Caco-2 (cell line): ENCODE measurements at regions not wholly inside any gene's neighbourhood (a gene's known extent, or its start where the extent isn't known, plus 50 kb on each side); places are given as distances from the start of the nearest gene placed in this dataset.

Experiments used
- BruUV-seq: library from RNA; stranded (reverse); fragments of 400-500 nt; replicated peaks from 2 replicates; lab custom pipeline; 2021; lab: Mats Ljungman, UMichigan
- CTCF ChIA-PET: fragments of 300-600 bp; sonication (Branson Sonifier 250); formaldehyde crosslinking; loops from one replicate; lab custom pipeline; 2022; ENCODE audit warnings: antibody characterized with exemption; lab: Charles Lee
- POLR2A ChIA-PET: fragments of 300-600 bp; sonication (Branson Sonifier 250); formaldehyde crosslinking; loops from one replicate; lab custom pipeline; 2022; ENCODE audit warnings: antibody characterized with exemption; lab: Charles Lee
- DNase-seq, 2 experiments: peaks; one replicate each; pipeline versions ENCODE4 v3.0.0 to v3.0.0-alpha.2; 2020 to 2022
- H3K27me3 ChIP-seq: replicated peaks from 2 replicates; pipeline ENCODE4 v1.6.0; 2011; ENCODE audit warnings: low read length; ENCODE audit not compliant: control insufficient read depth, insufficient read depth
- H3K36me3 ChIP-seq: 2 replicates; pipeline ENCODE4 v1.5.1; 2011; ENCODE audit warnings: low read length; ENCODE audit not compliant: control insufficient read depth, insufficient read depth
- H3K4me1 ChIP-seq: fragments of 250-450 bp; sonication (Bioruptor Pico); 2 replicates; pipeline ENCODE4 v1.5.1; 2020; ENCODE audit warnings: mild to moderate bottlenecking
- H3K4me3 ChIP-seq: 2 replicates; pipeline ENCODE4 v1.5.1; 2011; ENCODE audit warnings: low read depth, mild to moderate bottlenecking, control low read depth, low read length
- H3K9me3 ChIP-seq: fragments of 250-450 bp; sonication (Bioruptor Pico); 2 replicates; pipeline ENCODE4 v1.5.1; 2020; ENCODE audit warnings: mild to moderate bottlenecking, moderate library complexity
- H3K27ac Mint-ChIP-seq: one replicate; pipeline ENCODE4 v1.8.0; 2022; ENCODE audit warnings: mixed read lengths; ENCODE audit not compliant: unreplicated experiment
- H3K27me3 Mint-ChIP-seq: one replicate; pipeline ENCODE4 v1.8.0; 2022; ENCODE audit warnings: mixed read lengths; ENCODE audit not compliant: insufficient read depth, unreplicated experiment
- H3K36me3 Mint-ChIP-seq: one replicate; pipeline ENCODE4 v1.8.0; 2022; ENCODE audit warnings: mild to moderate bottlenecking, mixed read lengths; ENCODE audit not compliant: insufficient read depth, unreplicated experiment
- H3K4me1 Mint-ChIP-seq: one replicate; pipeline ENCODE4 v1.8.0; 2022; ENCODE audit warnings: low read depth, mixed read lengths; ENCODE audit not compliant: unreplicated experiment
- H3K4me3 Mint-ChIP-seq: one replicate; pipeline ENCODE4 v1.8.0; 2022; ENCODE audit warnings: mild to moderate bottlenecking, moderate library complexity, mixed read lengths; ENCODE audit not compliant: unreplicated experiment
- H3K9me3 Mint-ChIP-seq: one replicate; pipeline ENCODE4 v1.8.0; 2022; ENCODE audit warnings: mixed read lengths; ENCODE audit not compliant: unreplicated experiment
- intact Hi-C: fragments of 100-400 bp; cut with micrococcal nuclease; formaldehyde crosslinking; loops from one replicate; pipeline ENCODE4 v1.10.0; 2022; ENCODE audit not compliant: unreplicated experiment
- TF ChIP-seq, protein P1 (sequence below), 2 experiments: fragments of 200-600 bp in 1 of 2; IDR thresholded peaks; 1 replicate in 1 of 2; 2 replicates in 1 of 2; pipeline versions ENCODE4 v1.5.1 to v1.8.0; 2011 to 2022; ENCODE audit warnings: antibody characterized with exemption in 1 of 2, control low read depth in 1 of 2, inconsistent platforms in 1 of 2, low read depth in 1 of 2, low read length in 1 of 2, mild to moderate bottlenecking in 1 of 2, moderate library complexity in 1 of 2; ENCODE audit not compliant: insufficient read depth in 1 of 2, severe bottlenecking in 1 of 2, unreplicated experiment in 1 of 2

DNA sequence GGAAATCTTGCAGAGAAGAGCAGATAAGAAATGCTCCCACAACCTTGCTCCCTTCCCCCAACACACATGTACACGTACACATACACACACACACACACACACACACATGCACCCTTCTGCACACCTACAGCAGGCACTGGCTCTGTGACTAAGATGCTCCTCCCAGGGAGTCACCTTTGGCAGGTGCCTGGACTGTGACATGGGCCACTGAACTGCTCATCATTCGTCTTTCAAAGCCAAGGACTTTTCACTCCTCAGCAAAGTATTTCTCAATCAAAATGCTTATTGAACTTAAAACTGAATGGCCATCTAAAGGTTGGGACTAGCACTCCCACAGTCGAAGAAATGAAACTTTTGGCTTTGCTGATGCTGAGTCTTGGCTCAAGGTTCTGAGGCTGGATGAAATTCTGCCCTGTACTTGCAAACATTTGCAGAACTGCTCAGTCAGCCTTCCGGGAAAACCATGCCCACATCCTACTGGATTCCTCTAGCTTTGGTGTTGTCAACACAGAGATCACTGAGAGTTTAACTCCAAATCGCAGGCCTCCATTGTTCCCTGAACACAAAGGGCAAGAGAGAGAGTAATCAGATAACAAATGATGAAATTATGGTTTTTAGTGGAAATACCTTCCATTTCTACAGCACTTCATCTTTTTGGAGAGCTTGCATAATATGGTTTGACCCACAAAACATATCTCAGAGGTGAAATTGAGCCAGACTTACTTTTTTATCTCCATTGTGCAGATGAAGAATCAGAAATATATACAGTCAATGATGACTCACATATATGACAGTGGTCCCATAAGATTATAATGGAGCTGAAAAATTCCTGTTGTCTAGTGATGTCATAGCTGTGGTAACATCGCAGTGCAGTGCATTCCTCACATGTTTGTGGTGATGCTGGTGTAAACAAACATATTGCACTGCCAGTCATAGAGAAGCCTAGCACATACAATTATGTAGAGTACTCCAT, 72.4 kb upstream of the BCAR3 start:
- no peaks in the 10 kb centered on the region for H3K27me3 Mint-ChIP-seq
- BruUV-seq = no TSS peak
- H3K4me3 Mint-ChIP-seq = no peak overlapping the region
- TF ChIP-seq, protein P1, sequence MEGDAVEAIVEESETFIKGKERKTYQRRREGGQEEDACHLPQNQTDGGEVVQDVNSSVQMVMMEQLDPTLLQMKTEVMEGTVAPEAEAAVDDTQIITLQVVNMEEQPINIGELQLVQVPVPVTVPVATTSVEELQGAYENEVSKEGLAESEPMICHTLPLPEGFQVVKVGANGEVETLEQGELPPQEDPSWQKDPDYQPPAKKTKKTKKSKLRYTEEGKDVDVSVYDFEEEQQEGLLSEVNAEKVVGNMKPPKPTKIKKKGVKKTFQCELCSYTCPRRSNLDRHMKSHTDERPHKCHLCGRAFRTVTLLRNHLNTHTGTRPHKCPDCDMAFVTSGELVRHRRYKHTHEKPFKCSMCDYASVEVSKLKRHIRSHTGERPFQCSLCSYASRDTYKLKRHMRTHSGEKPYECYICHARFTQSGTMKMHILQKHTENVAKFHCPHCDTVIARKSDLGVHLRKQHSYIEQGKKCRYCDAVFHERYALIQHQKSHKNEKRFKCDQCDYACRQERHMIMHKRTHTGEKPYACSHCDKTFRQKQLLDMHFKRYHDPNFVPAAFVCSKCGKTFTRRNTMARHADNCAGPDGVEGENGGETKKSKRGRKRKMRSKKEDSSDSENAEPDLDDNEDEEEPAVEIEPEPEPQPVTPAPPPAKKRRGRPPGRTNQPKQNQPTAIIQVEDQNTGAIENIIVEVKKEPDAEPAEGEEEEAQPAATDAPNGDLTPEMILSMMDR (IDR thresholded peaks at IDR 0.05; ENCODE audit: insufficient read depth in 1 of 2, low read depth in 1 of 2, low read length in 1 of 2, severe bottlenecking in 1 of 2, unreplicated experiment in 1 of 2) = no peak
- intact Hi-C loops = no loop called here
- DNase-seq = no peak
- H3K9me3 ChIP-seq = no peaks in the 10 kb centered on the region
- no peaks in the 10 kb centered on the region for H3K9me3 Mint-ChIP-seq
- no peaks in the 10 kb centered on the region for H3K36me3 Mint-ChIP-seq
- POLR2A ChIA-PET = no interaction called here
- H3K4me3 ChIP-seq = no peak overlapping the region
- H3K36me3 ChIP-seq = no peaks in the 10 kb centered on the region
- no peaks in the 10 kb centered on the region for H3K4me1 Mint-ChIP-seq
- CTCF ChIA-PET = no interaction called here
- H3K4me1 ChIP-seq = peaks cover 8% of the 10 kb centered on the region
- H3K27me3 ChIP-seq = no peaks in the 10 kb centered on the region
- H3K27ac Mint-ChIP-seq = no peak overlapping the region

DNA sequence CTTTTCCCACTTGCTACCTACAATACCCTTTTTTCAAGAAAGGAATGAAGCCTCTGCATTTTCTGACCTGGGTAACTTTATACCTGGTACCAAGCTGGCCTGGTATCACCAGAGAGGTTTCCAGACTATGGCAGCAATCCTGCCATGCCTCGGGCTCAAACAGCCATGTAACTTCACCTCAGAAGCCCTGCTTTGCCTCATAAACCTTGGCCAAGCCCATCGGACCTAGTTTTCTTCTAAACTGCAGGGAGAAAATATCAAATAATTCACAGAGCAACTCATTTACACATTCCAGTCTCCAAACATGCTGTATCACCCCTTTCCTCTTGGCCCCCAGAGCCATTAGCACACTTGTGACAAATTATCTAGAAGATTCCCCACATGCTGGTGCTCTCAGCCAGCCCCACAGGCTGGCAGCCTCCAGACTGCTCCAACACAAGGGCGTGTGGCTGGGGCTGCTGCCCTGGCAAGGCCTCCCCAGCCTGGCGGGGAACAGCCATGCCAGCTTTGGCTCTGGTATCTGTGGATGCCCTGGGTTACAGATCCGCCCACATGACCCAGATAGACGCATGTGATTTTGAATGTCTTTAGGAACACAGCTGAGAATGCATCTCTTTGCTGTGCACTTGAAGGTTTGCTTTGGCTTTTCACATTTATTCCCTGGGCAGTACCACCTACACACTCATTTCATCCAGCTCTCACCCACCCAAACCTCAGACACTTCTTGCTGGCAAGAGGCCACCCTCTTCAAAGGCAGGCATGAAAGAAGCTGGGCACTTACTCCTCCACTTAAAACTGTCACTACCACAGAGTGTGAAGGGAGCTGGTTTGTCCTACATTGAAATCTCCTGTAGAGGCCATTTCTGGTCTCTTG, 70.0 kb upstream of the BCAR3 start:
- POLR2A ChIA-PET = no interaction called here
- peaks cover 8% of the 10 kb centered on the region for H3K4me1 ChIP-seq

GRCh38 chr1:93750955-93751354, 69.3 kb upstream of the BCAR3 start:
- H3K4me1 Mint-ChIP-seq = no peaks in the 10 kb centered on the region
- BruUV-seq = no TSS peak
- peaks cover 25% of the 10 kb centered on the region for H3K9me3 Mint-ChIP-seq
- DNase-seq = no peak
- H3K27ac Mint-ChIP-seq = no peak overlapping the region
- intact Hi-C loops = no loop called here
- no peaks in the 10 kb centered on the region for H3K36me3 Mint-ChIP-seq
- Histone ChIP-seq H3K4me1 (peaks cover 7% of the 10 kb centered on the region), H3K9me3 (no peaks in the 10 kb centered on the region), H3K27me3 (no peaks in the 10 kb centered on the region), H3K4me3 (no peak overlapping the region), H3K36me3 (no peaks in the 10 kb centered on the region)
- no peak overlapping the region for H3K4me3 Mint-ChIP-seq
- H3K27me3 Mint-ChIP-seq = no peaks in the 10 kb centered on the region
- TF ChIP-seq, protein P1 (IDR thresholded peaks at IDR 0.05; ENCODE audit: insufficient read depth in 1 of 2, low read depth in 1 of 2, low read length in 1 of 2, severe bottlenecking in 1 of 2, unreplicated experiment in 1 of 2) = no peak
- ChIA-PET CTCF (interaction anchor here (1.2 kb wide), 1 partner anchor 63 kb away, joined by 3 read pairs; no protein-coding TSS in a partner anchor), POLR2A (no interaction called here)

More for the DNA sequence above, 70.0 kb upstream of the BCAR3 start:
- no peaks in the 10 kb centered on the region for H3K9me3 ChIP-seq
- Mint-ChIP-seq H3K27ac (no peak overlapping the region), H3K27me3 (no peaks in the 10 kb centered on the region), H3K36me3 (no peaks in the 10 kb centered on the region), H3K9me3 (peaks cover 21% of the 10 kb centered on the region), H3K4me1 (no peaks in the 10 kb centered on the region), H3K4me3 (no peak overlapping the region)
- H3K36me3 ChIP-seq = no peaks in the 10 kb centered on the region
- TF ChIP-seq, protein P1 (IDR thresholded peaks at IDR 0.05; ENCODE audit: insufficient read depth in 1 of 2, low read depth in 1 of 2, low read length in 1 of 2, severe bottlenecking in 1 of 2, unreplicated experiment in 1 of 2) = no peak
- no peak for DNase-seq
- intact Hi-C loops = no loop called here
- no peak overlapping the region for H3K4me3 ChIP-seq
- BruUV-seq = no TSS peak
- H3K27me3 ChIP-seq = no peaks in the 10 kb centered on the region
- CTCF ChIA-PET = no interaction called here
